ENCODE measurements at regions not wholly inside any gene's neighbourhood (a gene's known extent, or its start where the extent isn't known, plus 50 kb on each side); places are given as distances from the start of the nearest gene placed in this dataset.

DNA sequence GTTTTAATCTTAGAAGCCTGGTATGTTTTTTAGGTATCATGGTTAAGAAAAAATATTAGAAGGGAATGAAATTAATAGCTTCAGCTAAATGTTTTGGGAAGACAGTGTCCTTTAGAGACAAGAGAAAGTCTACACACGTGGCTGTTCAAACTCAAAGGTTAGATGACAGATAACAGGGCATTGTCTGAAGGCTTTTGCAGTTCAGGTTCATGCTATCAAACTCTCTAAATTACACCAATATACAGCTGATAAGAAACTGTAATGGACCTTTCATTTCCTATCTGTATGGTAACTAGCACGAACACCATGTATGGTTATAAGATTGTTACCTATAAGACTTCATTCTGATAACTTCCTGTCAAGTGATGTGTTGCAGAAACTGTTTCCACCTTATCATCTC, 240.6 kb upstream of the MEF2C start:
- no peak for TF ChIP-seq EZH2 (IDR thresholded peaks at IDR 0.05; ENCODE audit: insufficient read depth, poor library complexity, severe bottlenecking)
- TF ChIP-seq EZH2phosphoT487 (IDR thresholded peaks at IDR 0.05; ENCODE audit: insufficient read depth, low read depth), result no peak
